Tibial nerve (tissue), 4 donors: ENCODE measurements at regions not wholly inside any gene's neighbourhood (a gene's known extent, or its start where the extent isn't known, plus 50 kb on each side); places are given as distances from the start of the nearest gene placed in this dataset.

Experiments used
- DNase-seq, 2 donors: peaks; one replicate each; pipeline ENCODE4 v3.0.0-alpha.2; 2019; ENCODE audit warnings: low spot score in 2 of 2
- H3K27ac ChIP-seq, 4 donors: fragments of 200-600 bp; sonication (generic) in 3 of 4; one replicate each; pipeline ENCODE4 v1.5.1; 2017 to 2019; ENCODE audit warnings: mild to moderate bottlenecking in 1 of 4
- H3K27me3 ChIP-seq, 2 donors: fragments of 200-600 bp; sonication (generic) in 1 of 2; one replicate each; pipeline versions ENCODE4 v1.5.1 to v1.6.0; 2017 to 2019
- H3K36me3 ChIP-seq, 3 donors: fragments of 200-600 bp; sonication (generic); one replicate each; pipeline ENCODE4 v1.5.1; 2018 to 2019
- H3K4me1 ChIP-seq, 4 donors: fragments of 200-600 bp; sonication (generic) in 3 of 4; one replicate each; pipeline ENCODE4 v1.5.1; 2017 to 2019
- H3K4me3 ChIP-seq, 4 donors: fragments of 200-600 bp; sonication (generic) in 3 of 4; one replicate each; pipeline ENCODE4 v1.5.1; 2017 to 2019; ENCODE audit warnings: mild to moderate bottlenecking in 1 of 4, moderate library complexity in 1 of 4
- H3K9me3 ChIP-seq, 4 donors: fragments of 200-600 bp; sonication (generic) in 3 of 4; one replicate each; pipeline ENCODE4 v1.5.1; 2017 to 2019
- EP300 ChIP-seq, 2 donors: sonication (generic); formaldehyde crosslinking; IDR thresholded peaks; one replicate each; pipeline ENCODE4 v1.6.1; 2017; ENCODE audit warnings: antibody characterized with exemption in 2 of 2, mild to moderate bottlenecking in 1 of 2
- POLR2A ChIP-seq, 2 donors: fragments of 450-650 bp; IDR thresholded peaks; one replicate each; pipeline ENCODE4 v1.6.1; 2017; ENCODE audit warnings: antibody characterized with exemption in 2 of 2, mild to moderate bottlenecking in 2 of 2, moderate library complexity in 2 of 2
- WGBS, 2 donors: methylation state at CpG; one replicate each; pipeline ENCODE4 v1.1.5; 2018; 5-methylcytosine and 5-hydroxymethylcytosine counted together
- TF ChIP-seq, protein P1 (sequence below), 5 experiments: fragments of 200-600 bp in 3 of 5; fragments of 450-650 bp in 2 of 5; sonication (generic) in 3 of 5; IDR thresholded peaks; one replicate each; pipeline ENCODE4 v1.5.1; 2016 to 2019; ENCODE audit warnings: antibody characterized with exemption in 5 of 5, mild to moderate bottlenecking in 3 of 5, moderate library complexity in 2 of 5

- Histone ChIP-seq H3K4me3 (no peak overlapping the region), H3K36me3 (no peaks in the 10 kb centered on the region), H3K27me3 (no peaks in the 10 kb centered on the region), H3K4me1 (no peaks in the 10 kb centered on the region), H3K9me3 (no peaks in the 10 kb centered on the region), H3K27ac (no peak overlapping the region)
- TF ChIP-seq, protein P1, sequence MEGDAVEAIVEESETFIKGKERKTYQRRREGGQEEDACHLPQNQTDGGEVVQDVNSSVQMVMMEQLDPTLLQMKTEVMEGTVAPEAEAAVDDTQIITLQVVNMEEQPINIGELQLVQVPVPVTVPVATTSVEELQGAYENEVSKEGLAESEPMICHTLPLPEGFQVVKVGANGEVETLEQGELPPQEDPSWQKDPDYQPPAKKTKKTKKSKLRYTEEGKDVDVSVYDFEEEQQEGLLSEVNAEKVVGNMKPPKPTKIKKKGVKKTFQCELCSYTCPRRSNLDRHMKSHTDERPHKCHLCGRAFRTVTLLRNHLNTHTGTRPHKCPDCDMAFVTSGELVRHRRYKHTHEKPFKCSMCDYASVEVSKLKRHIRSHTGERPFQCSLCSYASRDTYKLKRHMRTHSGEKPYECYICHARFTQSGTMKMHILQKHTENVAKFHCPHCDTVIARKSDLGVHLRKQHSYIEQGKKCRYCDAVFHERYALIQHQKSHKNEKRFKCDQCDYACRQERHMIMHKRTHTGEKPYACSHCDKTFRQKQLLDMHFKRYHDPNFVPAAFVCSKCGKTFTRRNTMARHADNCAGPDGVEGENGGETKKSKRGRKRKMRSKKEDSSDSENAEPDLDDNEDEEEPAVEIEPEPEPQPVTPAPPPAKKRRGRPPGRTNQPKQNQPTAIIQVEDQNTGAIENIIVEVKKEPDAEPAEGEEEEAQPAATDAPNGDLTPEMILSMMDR (IDR thresholded peaks at IDR 0.05), result no peak
- TF ChIP-seq POLR2A (IDR thresholded peaks at IDR 0.05), result no peak
- TF ChIP-seq EP300 (IDR thresholded peaks at IDR 0.05), result no peak
- DNase-seq, result no peak
- WGBS, 2 donors, result 68 to 73% methylated on average over 2 of the region's 2 CpGs
These were observed 497.3 kb downstream of the INHBA start for GRCh38 chr7:41205600-41205999.

GRCh38 chr7:41203542-41203941 lies 499.3 kb downstream of the INHBA start:
- no peak for DNase-seq
- H3K27ac ChIP-seq, result no peak overlapping the region
- no peak overlapping the region for H3K4me3 ChIP-seq
- TF ChIP-seq EP300 (IDR thresholded peaks at IDR 0.05), result no peak
- TF ChIP-seq, protein P1 (IDR thresholded peaks at IDR 0.05), result no peak
- no peak for TF ChIP-seq POLR2A (IDR thresholded peaks at IDR 0.05)
- WGBS, 2 donors, result 75 to 90% methylated on average over 2 of the region's 2 CpGs
- H3K27me3 ChIP-seq, result no peaks in the 10 kb centered on the region
- H3K36me3 ChIP-seq, result no peaks in the 10 kb centered on the region
- no peaks in the 10 kb centered on the region for H3K4me1 ChIP-seq
- H3K9me3 ChIP-seq, result no peaks in the 10 kb centered on the region

GRCh38 chr7:41201021-41201420 lies 501.9 kb downstream of the INHBA start:
- WGBS, 2 donors, result 93% methylated on average over 3 of the region's 3 CpGs

GRCh38 chr7:41199136-41199535 lies 503.8 kb downstream of the INHBA start:
- no peak for DNase-seq
- no peak for TF ChIP-seq EP300 (IDR thresholded peaks at IDR 0.05)
- TF ChIP-seq, protein P1 (IDR thresholded peaks at IDR 0.05), result no peak
- Histone ChIP-seq H3K27me3 (no peaks in the 10 kb centered on the region), H3K27ac (no peak overlapping the region), H3K4me1 (no peaks in the 10 kb centered on the region), H3K36me3 (no peaks in the 10 kb centered on the region), H3K4me3 (no peak overlapping the region), H3K9me3 (no peaks in the 10 kb centered on the region)
- WGBS, 2 donors, result 52 to 55% methylated on average over 3 of the region's 3 CpGs

More at GRCh38 chr7:41201021-41201420, 501.9 kb downstream of the INHBA start:
- no peak for DNase-seq
- Histone ChIP-seq H3K4me3 (no peak overlapping the region), H3K4me1 (no peaks in the 10 kb centered on the region), H3K36me3 (no peaks in the 10 kb centered on the region), H3K27ac (no peak overlapping the region), H3K9me3 (no peaks in the 10 kb centered on the region), H3K27me3 (no peaks in the 10 kb centered on the region)
- TF ChIP-seq, protein P1 (IDR thresholded peaks at IDR 0.05), result no peak
- TF ChIP-seq POLR2A (IDR thresholded peaks at IDR 0.05) (no peak), EP300 (IDR thresholded peaks at IDR 0.05) (no peak)

DNA sequence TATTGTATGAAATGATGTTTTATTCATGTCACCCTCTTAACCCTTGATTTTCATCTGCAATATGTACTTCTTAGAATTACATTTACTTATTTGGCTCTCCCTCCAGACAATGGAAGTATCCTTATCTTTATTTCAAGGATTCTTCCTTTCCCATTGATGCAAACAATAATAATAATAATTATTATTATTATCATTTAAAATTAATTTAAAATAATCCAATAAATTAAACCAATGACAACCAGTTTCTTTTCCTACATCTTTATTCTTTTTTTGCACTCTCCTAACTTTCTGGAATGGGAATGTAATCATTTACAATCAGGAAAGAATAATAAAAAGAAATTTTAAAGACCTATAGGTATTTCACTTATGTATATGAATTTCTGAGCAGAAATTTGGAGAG lies 504.4 kb downstream of the INHBA start:
- no peaks in the 10 kb centered on the region for H3K4me1 ChIP-seq
- H3K4me3 ChIP-seq, result no peak overlapping the region
- H3K27me3 ChIP-seq, result no peaks in the 10 kb centered on the region
- TF ChIP-seq, protein P1 (IDR thresholded peaks at IDR 0.05), result no peak
- TF ChIP-seq POLR2A (IDR thresholded peaks at IDR 0.05) (no peak), EP300 (IDR thresholded peaks at IDR 0.05) (no peak)
- H3K36me3 ChIP-seq, result no peaks in the 10 kb centered on the region
- no peaks in the 10 kb centered on the region for H3K9me3 ChIP-seq
- DNase-seq, result no peak
- no peak overlapping the region for H3K27ac ChIP-seq
